Parathyroid adenoma (tissue), 2 donors: ENCODE measurements at regions not wholly inside any gene's neighbourhood (a gene's known extent, or its start where the extent isn't known, plus 50 kb on each side); places are given as distances from the start of the nearest gene placed in this dataset.

Experiments
- H2AFZ ChIP-seq: fragments of 300-600 bp; sonication (generic); one replicate; pipeline ENCODE4 v1.7.0; 2017; ENCODE audit warnings: antibody characterized with exemption, mild to moderate bottlenecking
- H3K27ac ChIP-seq: fragments of 300-600 bp; sonication (generic); one replicate; pipeline ENCODE4 v1.7.0; 2017
- H3K27me3 ChIP-seq: fragments of 300-600 bp; sonication (generic); one replicate; pipeline ENCODE4 v1.7.0; 2017; ENCODE audit warnings: low read length; ENCODE audit not compliant: control insufficient read depth, insufficient read depth
- H3K36me3 ChIP-seq: fragments of 300-600 bp; sonication (generic); one replicate; pipeline ENCODE4 v1.7.0; 2017; ENCODE audit warnings: low read length; ENCODE audit not compliant: control insufficient read depth, insufficient read depth
- H3K4me1 ChIP-seq: fragments of 300-600 bp; sonication (generic); one replicate; pipeline ENCODE4 v1.7.0; 2017; ENCODE audit warnings: control low read depth
- H3K4me2 ChIP-seq: fragments of 300-600 bp; sonication (generic); one replicate; pipeline ENCODE4 v1.7.0; 2017; ENCODE audit warnings: low read length
- H3K4me3 ChIP-seq: fragments of 300-600 bp; sonication (generic); one replicate; pipeline ENCODE4 v1.7.0; 2017; ENCODE audit warnings: low read depth, low read length
- H3K79me2 ChIP-seq: fragments of 300-600 bp; sonication (generic); one replicate; pipeline ENCODE4 v1.7.0; 2017; ENCODE audit warnings: control low read depth
- H3K9ac ChIP-seq: fragments of 300-600 bp; sonication (generic); one replicate; pipeline ENCODE4 v1.7.0; 2017; ENCODE audit warnings: mild to moderate bottlenecking
- H3K9me3 ChIP-seq: fragments of 300-600 bp; sonication (generic); one replicate; pipeline ENCODE4 v1.7.0; 2017; ENCODE audit warnings: low read length; ENCODE audit not compliant: control insufficient read depth
- CTCF ChIP-seq: fragments of 300-600 bp; sonication (generic); IDR thresholded peaks from one replicate; pipeline ENCODE4 v1.7.0; 2017; ENCODE audit warnings: antibody characterized with exemption, mild to moderate bottlenecking
- donor health status: primary hyperparathyroidism.

GRCh38 chr21:27743971-27744564 is 777.2 kb upstream of the ADAMTS5 start:
- H3K27me3 ChIP-seq: no peaks in the 10 kb centered on the region
- H3K9me3 ChIP-seq: no peaks in the 10 kb centered on the region
- H2AFZ ChIP-seq: no peak overlapping the region
- H3K36me3 ChIP-seq: no peaks in the 10 kb centered on the region
- no peak overlapping the region for H3K4me3 ChIP-seq
- no peak overlapping the region for H3K4me2 ChIP-seq
- H3K27ac ChIP-seq: no peak overlapping the region
- no peaks in the 10 kb centered on the region for H3K79me2 ChIP-seq
- TF ChIP-seq CTCF: no peak
- no peak overlapping the region for H3K9ac ChIP-seq
- no peaks in the 10 kb centered on the region for H3K4me1 ChIP-seq

- Histone ChIP-seq H3K79me2 (no peaks in the 10 kb centered on the region), H3K36me3 (no peaks in the 10 kb centered on the region), H3K4me1 (no peaks in the 10 kb centered on the region), H3K9me3 (no peaks in the 10 kb centered on the region), H2AFZ (no peak overlapping the region), H3K27ac (no peak overlapping the region), H3K4me3 (no peak overlapping the region), H3K9ac (no peak overlapping the region), H3K27me3 (no peaks in the 10 kb centered on the region), H3K4me2 (no peak overlapping the region)
- no peak for TF ChIP-seq CTCF
Observed at GRCh38 chr21:27741736-27742135, 774.8 kb upstream of the ADAMTS5 start.

- H3K4me2 ChIP-seq: no peak overlapping the region
- H2AFZ ChIP-seq: no peak overlapping the region
- H3K27me3 ChIP-seq: no peaks in the 10 kb centered on the region
- no peak for TF ChIP-seq CTCF
- H3K36me3 ChIP-seq: no peaks in the 10 kb centered on the region
- no peaks in the 10 kb centered on the region for H3K9me3 ChIP-seq
- H3K27ac ChIP-seq: no peak overlapping the region
- H3K9ac ChIP-seq: no peak overlapping the region
- no peak overlapping the region for H3K4me3 ChIP-seq
- H3K4me1 ChIP-seq: no peaks in the 10 kb centered on the region
- no peaks in the 10 kb centered on the region for H3K79me2 ChIP-seq
Observed at GRCh38 chr21:27740084-27740483, 773.2 kb upstream of the ADAMTS5 start.

GRCh38 chr21:27739187-27739586 is 772.3 kb upstream of the ADAMTS5 start:
- Histone ChIP-seq H3K27me3 (no peaks in the 10 kb centered on the region), H3K4me3 (no peak overlapping the region), H2AFZ (no peak overlapping the region), H3K79me2 (no peaks in the 10 kb centered on the region), H3K36me3 (no peaks in the 10 kb centered on the region), H3K27ac (no peak overlapping the region), H3K4me2 (no peak overlapping the region), H3K4me1 (no peaks in the 10 kb centered on the region), H3K9ac (no peak overlapping the region), H3K9me3 (no peaks in the 10 kb centered on the region)
- no peak for TF ChIP-seq CTCF

- Histone ChIP-seq H3K4me3 (no peak overlapping the region), H2AFZ (no peak overlapping the region), H3K27ac (no peak overlapping the region), H3K27me3 (no peaks in the 10 kb centered on the region), H3K79me2 (no peaks in the 10 kb centered on the region), H3K9me3 (no peaks in the 10 kb centered on the region), H3K4me1 (no peaks in the 10 kb centered on the region), H3K36me3 (no peaks in the 10 kb centered on the region), H3K4me2 (no peak overlapping the region), H3K9ac (no peak overlapping the region)
- no peak for TF ChIP-seq CTCF
Observed at GRCh38 chr21:27735699-27736098, 768.8 kb upstream of the ADAMTS5 start.
